NCI-H2029 (cell line): ENCODE measurements at regions not wholly inside any gene's neighbourhood (a gene's known extent, or its start where the extent isn't known, plus 50 kb on each side); places are given as distances from the start of the nearest gene placed in this dataset.

ENCODE experiments used
- DNase-seq: peaks from one replicate; lab custom pipeline; 2025; lab: John Stamatoyannopoulos, UW

DNA sequence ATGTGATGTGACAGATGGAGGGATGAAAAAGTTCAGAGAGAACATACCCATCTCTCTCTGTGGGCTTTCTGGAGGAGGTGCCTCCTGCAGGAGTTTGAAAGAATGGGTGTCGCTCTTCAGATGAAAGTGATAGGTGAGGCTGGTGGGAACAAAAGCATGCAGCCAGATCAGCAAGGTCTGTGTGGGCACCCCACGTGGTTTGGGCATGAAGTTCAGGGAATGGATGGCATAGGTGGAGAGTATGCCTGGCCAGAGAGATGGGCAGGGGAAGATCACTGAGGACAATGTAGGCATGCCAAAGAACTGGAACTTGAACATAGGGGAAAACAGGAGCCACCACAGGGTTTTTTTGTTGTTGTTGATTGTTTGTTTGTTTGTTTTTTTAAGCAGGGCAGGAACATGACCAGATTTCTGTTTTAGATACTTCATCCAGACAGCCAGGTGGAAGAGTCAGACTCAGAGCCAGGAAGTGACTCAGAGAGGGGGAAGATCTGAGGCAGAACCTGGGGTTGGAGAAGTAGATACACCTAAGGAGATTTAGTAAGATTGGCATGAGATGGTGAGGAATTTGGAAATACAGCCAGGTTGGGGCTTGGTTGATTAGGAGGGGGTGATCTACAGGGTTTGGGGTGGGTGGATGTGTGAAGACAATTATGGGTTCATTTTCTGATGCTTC is 64.8 kb upstream of the CLSTN2 start:
- DNase-seq, result no peak

DNA sequence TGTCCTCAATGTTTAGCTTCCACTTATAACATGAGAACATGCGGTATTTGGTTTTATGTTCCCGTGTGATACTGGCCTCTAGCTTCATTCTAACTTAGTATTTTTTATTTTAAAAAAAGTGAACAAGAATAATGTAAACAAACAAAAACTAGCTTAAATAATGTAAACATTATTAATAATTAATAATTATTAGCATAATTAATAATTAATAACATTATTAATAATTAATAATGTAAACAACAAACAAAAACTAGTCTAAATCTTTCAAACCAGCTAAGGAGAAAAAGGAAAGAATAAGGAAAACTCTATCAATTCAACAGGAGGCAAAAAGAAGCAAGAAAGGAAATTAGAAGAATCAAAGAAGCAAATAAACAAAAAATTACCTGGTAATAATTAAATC is 66.2 kb upstream of the CLSTN2 start:
- DNase-seq, result no peak

DNA sequence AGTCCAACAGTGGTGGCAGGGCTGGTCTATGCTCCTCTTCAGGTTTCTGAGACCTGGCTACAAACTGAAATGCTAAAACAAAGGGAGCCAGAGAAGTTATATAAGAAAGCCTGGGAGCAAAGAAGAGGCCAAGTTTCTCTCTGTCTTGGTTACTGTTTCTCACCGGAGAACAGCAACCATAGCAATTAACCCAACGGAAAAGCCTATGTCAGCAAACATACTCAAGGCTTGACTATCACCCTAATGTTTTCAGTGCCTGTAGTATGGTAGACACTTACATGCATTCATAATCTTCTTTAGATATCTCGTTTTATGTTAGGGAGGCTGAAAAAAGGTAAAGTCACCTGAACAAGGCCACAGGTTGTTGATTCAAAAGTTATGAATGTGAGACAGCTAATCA is 86.3 kb upstream of the CLSTN2 start:
- no peak for DNase-seq

DNA sequence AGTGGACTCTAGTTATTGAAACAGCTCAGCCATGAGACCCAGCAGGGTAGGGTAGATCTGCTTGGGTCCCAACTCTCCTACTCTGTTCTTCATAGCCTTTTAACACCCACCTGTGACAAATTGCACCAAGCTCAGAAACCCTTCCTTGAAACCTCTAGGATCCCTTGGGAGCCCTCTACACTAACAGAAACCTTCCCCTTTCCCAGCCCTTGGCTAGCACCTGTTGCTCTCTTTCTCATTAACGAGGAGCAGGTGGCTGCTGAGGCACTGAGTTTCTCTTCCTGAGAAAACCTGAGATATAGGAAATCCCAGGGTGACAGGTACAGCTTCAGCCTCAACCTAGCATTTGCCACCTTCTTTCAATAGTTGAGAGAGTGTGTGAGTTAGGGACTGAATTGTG is 88.3 kb upstream of the CLSTN2 start:
- peak; percentile 40 for DNase-seq

DNA sequence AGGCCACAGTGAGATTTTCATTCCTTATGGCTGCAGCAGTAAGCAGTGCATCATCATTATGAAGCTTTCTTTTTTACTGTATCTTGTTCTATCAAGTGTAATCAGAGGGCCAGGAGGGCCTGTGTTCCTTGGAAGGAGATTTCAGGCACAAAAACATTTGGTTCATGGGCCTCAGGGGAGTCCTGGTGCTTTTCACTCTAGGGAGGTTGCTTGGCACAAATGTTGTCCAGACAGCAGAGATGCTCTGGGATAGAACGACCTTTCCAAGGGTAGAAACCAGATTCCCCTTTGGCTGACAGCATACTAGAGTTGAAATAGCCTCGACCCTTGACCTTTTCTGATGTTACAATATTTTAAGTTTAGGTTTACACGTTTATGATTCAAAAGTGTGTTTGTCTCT is 95.3 kb upstream of the CLSTN2 start:
- DNase-seq, result no peak

DNA sequence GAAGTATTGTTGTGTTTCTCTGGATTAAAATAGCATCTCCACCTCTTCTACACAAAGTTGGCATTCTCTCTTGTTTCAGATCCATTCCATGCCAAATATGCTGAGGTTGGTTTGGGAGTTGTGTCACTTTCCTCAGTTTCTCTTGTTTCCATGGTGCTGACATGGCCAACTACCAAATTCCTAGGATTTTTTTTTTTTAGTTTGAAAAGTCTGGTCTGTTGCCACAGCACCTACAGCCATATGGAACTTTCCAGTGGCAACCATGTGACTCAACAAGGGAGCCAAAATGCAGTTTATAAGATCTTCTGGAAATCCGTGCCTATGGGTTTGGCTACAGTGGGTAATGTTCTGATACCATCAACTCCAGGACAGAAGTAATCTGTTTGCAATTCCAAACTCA is 96.0 kb upstream of the CLSTN2 start:
- no peak for DNase-seq

DNA sequence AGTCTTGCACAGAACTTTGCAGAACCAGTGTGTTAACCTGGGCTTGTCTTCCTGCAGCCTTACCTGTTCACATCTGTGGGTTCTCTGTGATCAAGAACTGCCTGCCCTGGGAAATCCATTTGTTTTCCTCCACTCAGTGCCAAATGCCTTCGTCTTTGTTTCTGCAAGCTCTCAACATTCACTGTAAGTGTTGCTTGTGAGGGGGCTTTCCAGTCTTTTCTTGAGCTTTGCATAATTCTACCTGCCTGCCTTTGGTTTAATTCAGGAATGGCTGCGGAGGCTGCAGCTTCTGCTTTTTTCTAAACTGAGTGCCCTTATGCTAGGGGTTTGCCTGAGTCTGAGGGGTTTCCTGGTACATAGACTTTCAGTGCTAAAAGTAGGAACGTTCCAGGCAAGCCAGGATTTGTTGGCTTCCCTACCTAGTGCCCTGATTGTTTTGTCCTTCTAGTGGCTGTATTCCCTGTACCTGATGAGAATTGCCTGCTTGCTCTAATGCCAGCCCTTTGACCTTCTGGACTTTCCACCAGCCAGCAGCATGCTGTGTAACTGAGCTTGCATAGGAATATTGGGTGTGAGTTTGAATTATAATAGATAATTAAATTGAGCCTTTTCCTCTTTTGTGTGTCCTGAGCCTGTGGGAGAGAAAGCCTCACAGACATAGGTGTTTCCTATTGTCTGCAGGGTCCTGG is 96.6 kb upstream of the CLSTN2 start:
- DNase-seq, result no peak

DNA sequence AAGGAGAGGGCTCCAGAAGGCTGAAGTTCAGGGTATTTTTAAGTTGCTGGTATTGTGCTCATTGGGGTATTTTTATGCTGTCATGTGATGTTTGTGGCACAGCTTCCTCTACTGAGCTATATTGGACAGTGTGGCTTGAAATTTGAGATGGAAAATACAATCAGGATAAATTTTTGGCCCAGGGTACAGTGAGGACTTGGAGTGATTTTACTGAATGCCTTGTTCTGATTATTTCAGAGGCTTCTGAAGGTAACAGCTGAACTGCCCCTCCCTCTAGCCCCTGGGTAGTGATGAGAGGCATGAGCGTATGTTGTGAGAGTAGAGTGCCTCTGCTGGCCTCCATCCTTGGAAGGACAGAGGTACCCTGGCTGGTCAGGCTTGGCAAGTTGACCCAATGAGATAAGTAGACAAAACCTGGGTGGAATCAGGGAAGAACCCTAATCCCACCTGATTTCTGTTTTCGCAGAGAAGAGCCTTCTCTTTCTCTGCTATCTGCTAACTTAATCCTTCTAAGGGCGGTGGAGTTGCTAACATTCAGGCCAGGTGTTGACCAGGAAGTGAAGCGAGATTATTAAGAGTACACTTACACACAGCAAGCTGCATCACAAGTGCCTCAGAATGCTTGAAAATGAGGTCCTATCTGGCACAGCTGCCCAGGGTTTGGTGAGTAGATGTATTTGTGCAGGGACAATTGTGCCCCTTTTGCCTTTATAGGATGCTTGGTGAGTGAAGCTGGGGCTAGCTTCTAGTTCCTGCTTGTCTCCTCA is 98.1 kb upstream of the CLSTN2 start:
- peak; percentile 54 for DNase-seq

DNA sequence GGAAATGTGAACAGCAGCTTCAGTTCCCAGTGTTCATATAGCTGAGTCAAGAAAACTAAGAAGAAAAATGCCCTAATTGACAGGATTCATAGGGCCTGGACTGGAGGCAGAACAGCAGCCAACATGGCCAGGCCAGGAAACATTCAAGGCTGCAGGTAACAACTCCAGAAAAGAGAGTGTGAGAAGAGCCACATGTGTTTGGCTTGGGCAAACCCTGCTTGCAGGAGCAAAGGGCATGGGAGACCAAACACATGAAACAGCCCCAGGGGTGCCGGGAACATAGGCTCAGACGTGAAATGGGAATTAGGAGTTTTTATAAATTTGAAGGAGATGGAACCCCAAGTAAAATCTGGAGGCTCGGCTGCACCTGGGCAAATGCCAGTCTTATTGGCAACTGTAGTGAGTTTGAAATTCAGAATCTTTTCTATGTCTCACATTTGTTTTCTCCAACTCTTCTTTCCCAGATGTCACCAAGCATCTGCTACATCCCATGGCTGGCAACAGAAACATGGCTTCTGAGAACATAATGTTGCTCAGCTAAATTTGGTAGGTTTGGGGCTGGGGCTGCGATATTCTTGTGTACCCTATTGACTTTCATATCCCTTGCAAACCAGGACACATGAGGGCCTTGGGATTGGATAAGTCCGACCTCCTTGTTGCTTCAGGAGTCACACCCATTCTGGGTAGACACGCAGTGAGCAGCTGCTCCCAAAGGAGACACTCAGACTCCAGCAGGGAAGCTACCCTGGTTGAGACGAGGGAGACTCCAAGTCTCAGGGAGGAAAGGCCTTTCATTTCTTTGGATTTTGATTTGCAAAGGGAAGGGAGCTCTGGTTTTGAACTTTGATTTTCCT is 98.9 kb upstream of the CLSTN2 start:
- no peak for DNase-seq

DNA sequence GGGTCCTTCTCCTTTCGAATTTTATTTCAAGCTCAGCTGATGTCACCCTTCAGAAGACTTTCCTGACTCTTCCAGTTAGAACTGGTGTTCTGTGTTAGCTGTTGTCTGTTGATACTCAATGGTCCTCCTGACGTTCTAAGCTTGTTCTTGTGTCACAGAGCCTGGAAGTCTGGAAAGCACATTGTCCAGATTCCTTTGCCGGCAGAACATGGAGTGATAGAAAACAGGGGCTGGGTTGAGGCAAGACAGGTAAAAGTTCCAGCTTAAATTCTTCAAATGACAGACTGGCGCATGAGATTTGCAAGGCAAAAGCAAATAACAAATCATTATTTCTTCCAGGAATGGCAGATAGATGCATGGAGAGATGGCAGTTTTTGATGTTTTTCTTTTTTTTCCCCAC is 102.0 kb upstream of the CLSTN2 start:
- DNase-seq, result no peak

DNA sequence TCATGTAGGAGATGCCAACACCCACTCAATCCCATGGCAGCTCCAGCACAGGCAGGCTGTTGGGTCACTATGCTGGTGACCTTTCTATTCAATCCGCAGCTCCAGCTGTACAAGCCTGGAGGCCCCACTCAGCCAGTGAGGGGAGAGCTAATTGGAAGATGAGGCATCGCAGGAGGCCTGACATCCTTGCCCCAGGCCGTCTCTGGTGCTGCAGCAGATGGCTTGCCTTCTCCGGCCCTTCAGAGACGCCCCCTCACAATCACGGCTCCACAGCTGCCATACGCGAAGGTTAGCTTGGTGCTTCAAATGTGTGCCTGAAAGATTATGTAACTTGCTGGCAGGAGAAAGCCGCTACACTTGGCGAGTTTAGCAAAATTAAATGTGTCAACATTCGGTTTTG is 104.2 kb upstream of the CLSTN2 start:
- DNase-seq, result no peak

DNA sequence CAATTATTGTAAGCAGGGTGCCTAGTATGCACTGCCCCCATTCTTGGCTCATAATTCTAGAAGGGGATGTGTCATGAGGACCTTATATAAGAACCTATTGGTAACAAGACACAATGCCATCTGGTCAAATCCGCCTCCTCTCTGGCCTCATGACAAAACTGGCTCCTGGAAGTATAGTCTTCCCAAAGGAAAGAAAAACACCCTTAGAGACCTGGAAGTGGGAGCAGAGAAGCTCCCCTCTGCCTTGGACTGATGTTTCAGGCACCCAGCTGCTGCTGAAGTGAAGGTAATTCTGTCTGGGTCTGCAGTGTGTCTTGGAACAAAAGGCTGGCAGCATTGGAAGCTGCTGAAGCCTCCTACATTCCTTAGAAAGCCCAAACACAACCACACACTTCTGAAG is 107.2 kb upstream of the CLSTN2 start:
- DNase-seq, result no peak

DNA sequence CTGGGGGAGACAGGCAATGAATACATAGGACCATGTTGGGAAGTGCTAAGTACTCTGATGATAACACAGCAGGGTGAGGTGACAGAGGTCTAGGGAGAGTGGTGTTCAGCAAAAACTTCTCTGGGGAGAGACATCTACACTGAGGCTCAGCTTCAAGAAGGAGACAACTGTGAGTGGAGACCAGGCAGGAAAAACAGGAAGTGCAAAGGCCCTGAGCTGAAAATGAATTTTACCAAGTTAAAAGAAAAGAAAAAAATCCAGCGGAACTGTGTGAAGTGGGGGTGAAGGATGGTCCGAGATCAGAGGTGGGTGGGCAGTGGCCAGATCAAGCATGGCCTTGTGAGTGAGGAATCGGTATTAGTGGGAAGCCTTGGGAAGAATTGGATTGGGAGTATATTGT is 110.1 kb upstream of the CLSTN2 start:
- no peak for DNase-seq

DNA sequence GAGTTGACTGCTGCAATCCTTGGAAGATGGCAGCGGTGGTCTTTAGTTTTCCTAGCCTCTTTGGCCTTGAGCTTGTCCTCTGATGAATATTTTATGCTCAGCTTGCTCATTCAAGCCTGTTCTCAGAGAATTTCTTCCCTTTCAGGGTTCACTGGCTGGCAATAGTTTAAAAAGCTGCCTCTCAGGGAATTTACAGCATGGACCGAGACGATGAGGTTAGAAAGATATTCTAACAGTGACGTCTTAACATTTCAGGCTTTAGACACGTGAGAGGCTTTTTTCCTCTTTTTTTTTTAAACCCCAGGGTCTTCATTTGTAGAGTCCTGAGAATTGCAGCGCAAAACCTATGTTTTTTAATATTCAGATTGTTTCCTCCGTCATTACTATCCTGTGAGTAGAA is 120.3 kb upstream of the CLSTN2 start:
- DNase-seq, result no peak

DNA sequence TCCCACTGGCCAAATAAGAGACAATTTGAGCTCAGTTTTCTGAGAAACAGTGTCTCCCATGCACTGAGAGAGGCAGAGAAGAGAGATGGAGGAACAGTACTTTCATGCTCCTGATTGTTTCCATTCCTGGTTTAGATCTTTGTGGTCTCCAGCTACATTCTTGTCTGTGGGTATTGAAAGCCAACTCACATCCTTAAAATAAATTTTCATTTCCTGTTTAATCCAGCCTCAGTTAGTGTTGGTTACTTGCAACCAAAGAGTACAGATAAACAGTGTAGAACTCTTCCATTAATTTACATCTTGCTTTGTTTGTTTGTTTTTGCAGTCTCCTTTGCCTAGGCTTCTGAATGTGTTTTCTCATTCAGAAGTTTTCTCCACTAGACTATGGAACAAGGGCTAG is 123.7 kb upstream of the CLSTN2 start:
- no peak for DNase-seq

DNA sequence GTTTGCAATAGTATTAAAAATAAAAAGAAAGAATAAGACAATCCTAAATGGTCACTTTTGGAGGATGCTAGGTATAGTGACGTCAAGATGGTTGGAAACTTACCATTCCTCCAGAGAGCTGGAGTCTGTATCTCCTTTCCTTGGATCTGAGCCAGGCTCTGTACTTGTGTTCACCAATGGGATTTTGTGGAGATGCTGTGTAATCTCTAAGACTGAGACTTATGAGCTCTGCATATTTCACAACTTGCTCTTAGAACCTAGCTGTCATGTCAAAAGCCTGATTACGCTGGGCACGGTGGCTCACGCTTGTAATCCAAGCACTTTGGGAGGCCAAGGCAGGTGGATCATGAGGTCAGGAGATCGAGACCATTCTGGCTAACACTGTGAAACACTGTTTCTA is 126.8 kb upstream of the CLSTN2 start:
- no peak for DNase-seq

DNA sequence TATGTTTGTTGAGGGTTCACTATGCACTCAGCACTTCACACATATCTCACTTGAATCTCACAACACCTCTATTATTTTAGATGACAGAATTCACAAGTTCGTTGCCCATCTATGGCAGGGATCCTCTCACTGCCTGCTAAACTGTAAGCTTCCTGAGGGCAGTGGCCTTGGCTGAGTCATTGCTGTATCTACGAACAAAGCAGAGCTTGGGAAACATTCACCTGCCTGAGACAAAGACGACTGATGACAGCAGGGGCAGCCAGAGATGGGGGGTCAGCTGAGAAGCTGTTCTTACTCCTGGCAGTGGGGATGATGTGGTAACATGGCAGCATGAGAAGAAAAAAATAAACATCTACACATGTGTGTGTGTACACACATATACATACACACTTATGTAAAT is 125.5 kb upstream of the NMNAT3 start:
- no peak for DNase-seq

DNA sequence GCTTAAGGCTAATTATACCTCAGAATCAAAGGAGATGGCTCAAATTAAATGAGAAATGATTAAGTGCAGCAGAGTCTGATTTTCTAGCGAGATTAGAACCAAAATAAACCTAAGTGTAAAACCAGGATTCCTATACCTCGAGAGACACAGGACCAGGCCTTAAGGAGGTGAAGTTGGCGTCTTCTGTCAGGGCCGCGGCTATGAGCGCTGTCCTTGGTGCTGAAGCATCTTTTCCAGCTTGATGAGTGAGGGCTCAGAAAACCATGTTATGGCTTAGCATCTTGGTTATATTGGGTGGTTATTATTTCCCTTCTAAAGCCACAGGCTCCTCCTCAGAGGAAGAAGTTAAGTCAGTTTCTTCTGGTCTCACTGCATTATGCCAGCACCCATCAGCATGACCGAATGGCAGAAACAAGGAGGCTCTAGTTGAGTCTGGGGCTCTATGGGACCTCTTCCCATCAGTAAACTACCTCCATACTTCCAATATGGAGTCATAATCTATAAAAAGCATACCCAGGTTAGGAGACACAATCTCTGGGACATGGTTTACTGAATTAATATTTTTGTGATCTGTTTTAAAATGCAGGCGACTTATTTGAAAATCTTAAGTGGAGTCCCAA is 120.1 kb upstream of the NMNAT3 start:
- DNase-seq, result no peak

DNA sequence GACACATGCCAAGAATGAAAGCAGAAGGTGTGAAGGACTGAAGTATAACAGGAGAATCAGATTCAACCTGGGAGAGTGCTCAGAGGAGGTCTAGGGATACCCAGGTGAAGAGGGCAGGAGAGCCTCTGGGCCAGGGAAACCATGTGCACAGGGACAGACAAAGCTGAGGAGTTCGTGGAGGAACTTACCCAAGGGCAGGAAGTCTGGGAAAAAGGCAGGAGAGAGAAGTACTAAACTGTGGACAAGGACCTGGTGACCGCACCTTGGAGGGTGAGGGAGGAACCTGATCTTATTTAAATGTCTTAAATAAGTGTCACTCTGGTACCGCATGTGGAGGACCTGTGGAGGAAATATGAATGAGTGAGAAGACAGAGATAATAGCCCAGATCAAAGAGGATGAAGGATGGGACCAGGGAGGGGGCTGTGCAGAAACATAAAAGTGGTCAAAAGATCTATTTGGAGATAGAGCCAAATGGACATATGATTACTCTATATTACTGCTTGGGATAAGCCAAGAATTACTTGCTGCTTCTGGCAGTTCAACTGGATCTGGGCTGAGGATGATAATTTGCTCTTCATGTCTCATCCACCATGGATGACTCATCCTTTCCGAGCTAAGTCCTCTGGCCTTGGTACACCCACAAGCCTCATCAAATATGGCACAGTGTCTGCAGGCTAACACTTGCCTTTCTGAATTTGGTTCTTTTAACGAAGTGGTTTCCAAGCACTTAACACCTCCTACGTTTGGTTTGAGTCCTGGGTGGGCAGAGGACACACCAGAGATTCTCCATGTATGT is 116.9 kb upstream of the NMNAT3 start:
- DNase-seq, result no peak

DNA sequence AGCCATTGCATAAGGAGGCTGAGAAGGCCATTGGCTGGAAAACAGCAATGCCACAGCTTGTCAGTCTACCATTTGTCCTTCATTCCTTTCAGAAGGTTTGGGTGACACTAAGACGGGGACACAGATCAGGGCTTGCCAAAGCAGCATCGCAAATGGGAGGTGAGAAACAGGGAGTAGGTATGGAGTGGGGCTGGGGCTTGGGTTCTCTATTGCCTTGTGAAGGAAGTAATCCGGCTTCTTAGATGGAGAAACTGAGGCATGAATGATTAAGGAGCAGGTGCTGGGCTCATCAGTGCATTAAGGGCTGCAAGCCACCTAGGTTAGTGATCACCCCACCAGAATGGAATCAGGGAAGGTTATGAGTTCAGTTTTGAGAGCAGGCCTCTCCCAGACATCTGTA is 115.6 kb upstream of the NMNAT3 start:
- no peak for DNase-seq

DNA sequence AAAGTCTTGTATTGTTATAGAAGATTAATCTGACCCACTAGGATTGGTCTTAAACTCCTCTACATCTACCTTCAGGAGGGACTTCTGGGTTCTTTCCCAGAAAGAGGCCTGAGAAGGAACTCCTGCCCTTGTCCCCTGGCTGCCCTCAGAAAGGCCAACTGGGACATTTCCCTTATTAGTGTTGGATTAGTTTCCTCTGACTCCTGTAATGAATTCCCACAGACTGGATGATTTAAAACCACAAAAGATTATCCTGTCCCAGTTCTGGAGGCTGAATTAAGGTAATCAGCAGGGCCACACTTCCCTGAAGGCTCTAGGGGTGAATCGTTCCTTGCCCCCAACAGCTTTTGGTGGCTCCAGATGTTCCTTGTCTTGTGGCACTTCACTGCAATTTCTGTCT is 102.8 kb upstream of the NMNAT3 start:
- DNase-seq, result no peak
